ENCODE measurements at regions not wholly inside any gene's neighbourhood (a gene's known extent, or its start where the extent isn't known, plus 50 kb on each side); places are given as distances from the start of the nearest gene placed in this dataset.
A peak's percentile ranks its signal among the peaks of the same experiment; 100 is the strongest.
"Not testable (repeated sequence)": the region's sequence is repeated elsewhere in the genome, so short reads cannot be mapped to it uniquely, and the experiment has no call there.

GRCh38 chr3:75262661-75263060, 401.5 kb upstream of the FRG2C start:
- DNase-seq (ENCODE audit: low read depth): no peak
- TF ChIP-seq, protein P1, sequence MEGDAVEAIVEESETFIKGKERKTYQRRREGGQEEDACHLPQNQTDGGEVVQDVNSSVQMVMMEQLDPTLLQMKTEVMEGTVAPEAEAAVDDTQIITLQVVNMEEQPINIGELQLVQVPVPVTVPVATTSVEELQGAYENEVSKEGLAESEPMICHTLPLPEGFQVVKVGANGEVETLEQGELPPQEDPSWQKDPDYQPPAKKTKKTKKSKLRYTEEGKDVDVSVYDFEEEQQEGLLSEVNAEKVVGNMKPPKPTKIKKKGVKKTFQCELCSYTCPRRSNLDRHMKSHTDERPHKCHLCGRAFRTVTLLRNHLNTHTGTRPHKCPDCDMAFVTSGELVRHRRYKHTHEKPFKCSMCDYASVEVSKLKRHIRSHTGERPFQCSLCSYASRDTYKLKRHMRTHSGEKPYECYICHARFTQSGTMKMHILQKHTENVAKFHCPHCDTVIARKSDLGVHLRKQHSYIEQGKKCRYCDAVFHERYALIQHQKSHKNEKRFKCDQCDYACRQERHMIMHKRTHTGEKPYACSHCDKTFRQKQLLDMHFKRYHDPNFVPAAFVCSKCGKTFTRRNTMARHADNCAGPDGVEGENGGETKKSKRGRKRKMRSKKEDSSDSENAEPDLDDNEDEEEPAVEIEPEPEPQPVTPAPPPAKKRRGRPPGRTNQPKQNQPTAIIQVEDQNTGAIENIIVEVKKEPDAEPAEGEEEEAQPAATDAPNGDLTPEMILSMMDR (conservative IDR thresholded peaks at IDR 0.05; ENCODE audit: low read depth, low read length): no peak
- H3K4me3 ChIP-seq (ENCODE audit: low read length): no peak overlapping the region

- no peak for DNase-seq (ENCODE audit: low read depth)
- TF ChIP-seq, protein P1 (conservative IDR thresholded peaks at IDR 0.05; ENCODE audit: low read depth, low read length): no peak
Observed at GRCh38 chr3:75265897-75266296, 398.2 kb upstream of the FRG2C start.

GRCh38 chr3:75268576-75268975, 395.6 kb upstream of the FRG2C start:
- not testable (repeated sequence) for H3K4me3 ChIP-seq (ENCODE audit: low read length); DNase-seq (ENCODE audit: low read depth)

More at GRCh38 chr3:75265897-75266296, 398.2 kb upstream of the FRG2C start:
- H3K4me3 ChIP-seq (ENCODE audit: low read length): no peak overlapping the region

DNA sequence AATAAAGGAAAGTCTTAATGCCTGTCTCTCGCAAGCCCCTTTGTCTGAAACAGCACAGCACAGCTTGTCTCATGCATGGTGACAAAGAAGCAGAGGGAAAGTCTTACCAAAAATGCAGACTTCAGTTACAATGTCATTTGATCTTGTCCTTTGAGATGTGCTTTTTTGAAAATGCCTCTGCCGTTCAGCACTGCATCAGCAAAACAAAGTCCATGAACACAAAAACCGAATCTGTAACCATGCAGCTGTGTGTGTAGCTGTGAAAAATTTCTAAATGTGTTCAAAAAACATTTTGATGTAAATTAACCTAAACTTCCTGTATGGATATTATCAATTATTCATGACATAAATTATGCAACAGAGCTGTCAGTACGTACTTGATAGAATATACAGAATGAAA, 391.9 kb upstream of the FRG2C start:
- not testable (repeated sequence) for H3K4me3 ChIP-seq (ENCODE audit: low read length); DNase-seq (ENCODE audit: low read depth)

- DNase-seq (ENCODE audit: low read depth): peak; percentile 7
- TF ChIP-seq, protein P1 (conservative IDR thresholded peaks at IDR 0.05; ENCODE audit: low read depth, low read length): no peak
- H3K4me3 ChIP-seq (ENCODE audit: low read length): no peak overlapping the region
Observed at GRCh38 chr3:75272691-75273090, 391.4 kb upstream of the FRG2C start.

DNA sequence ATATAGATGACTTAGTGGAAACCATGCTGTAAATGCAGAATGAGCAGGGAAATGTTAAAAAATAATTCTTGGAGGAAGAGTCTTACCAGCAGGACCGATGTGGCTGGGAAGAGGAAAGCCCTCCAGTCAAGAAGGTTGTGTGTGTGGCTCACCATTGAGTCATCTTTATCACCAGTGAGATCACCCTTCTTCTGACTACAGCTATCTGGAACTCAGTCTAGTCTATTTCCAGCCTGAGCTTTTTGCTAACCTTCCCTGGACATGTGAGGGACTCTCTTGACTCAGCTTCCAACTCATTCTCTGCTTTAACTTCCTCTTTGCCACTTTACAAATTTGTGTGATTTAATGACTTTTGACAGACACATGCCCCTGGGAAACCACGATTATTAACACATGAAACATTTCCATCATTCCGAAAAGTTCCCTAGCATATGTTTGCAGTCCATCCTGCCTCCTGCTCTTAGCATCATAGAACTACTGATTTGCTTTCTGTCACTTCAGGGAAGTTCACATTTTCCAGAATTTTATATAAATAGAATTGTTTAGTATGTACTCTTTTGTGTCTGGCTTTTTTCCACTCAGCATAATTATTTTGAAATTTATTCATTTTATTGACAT, 378.5 kb upstream of the FRG2C start:
- peak; percentile 8 for DNase-seq (ENCODE audit: low read depth)
- not testable (repeated sequence) for H3K4me3 ChIP-seq (ENCODE audit: low read length)

DNA sequence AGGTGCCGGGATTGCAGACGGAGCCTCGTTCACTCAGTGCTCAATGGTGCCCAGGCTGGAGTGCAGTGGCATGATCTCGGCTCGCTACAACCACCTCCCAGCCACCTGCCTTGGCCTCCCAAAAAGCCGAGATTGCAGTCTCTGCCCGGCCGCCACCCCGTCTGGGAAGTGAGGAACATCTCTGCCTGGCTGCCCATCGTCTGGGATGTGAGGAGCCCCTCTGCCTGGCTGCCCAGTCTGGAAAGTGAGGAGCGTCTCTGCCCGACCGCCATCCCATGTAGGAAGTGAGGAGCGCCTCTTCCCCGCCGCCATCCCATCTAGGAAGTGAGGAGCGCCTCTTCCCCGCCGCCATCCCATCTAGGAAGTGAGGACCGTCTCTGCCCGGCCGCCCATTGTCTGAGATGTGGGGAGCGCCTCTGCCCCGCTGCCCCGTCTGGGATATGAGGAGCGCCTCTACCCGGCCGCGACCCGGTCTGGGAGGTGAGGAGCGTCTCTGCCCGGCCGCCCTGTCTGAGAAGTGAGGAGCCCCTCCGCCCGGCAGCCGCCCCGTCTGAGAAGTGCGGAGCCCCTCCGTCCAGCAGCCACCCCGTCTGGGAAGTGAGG, 375.1 kb upstream of the FRG2C start:
- H3K4me3 ChIP-seq (ENCODE audit: low read length); DNase-seq (ENCODE audit: low read depth): not testable (repeated sequence)

DNA sequence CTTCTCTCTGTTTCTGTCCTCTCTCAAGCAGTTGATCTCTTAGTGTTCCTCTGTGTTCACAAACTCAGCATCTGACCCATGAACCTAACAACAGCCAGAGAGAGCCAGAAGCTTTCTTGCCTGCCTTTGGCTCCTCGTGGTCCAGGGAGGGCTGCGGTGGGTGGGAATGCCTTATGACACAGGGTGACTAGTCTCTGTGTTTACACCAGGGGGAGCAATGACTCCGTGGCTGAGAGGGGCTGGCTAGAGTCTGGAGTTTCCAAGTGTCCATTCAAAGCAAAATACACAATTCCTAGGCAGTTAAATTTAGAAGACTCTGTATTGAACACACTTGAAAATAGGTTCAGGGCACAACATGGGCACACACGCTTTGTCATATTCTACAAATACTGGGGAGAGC, 370.0 kb upstream of the FRG2C start:
- TF ChIP-seq, protein P1 (conservative IDR thresholded peaks at IDR 0.05; ENCODE audit: low read depth, low read length): peak; percentile 61
- DNase-seq (ENCODE audit: low read depth): no peak
- H3K4me3 ChIP-seq (ENCODE audit: low read length): no peak overlapping the region

- TF ChIP-seq, protein P1 (conservative IDR thresholded peaks at IDR 0.05; ENCODE audit: low read depth, low read length): no peak
- DNase-seq (ENCODE audit: low read depth): no peak
- H3K4me3 ChIP-seq (ENCODE audit: low read length): no peak overlapping the region
Observed at GRCh38 chr3:75295013-75295412, 369.1 kb upstream of the FRG2C start.

All from retinal pigment epithelial cell (primary cell).